DMS 273 (cell line): ENCODE measurements at regions not wholly inside any gene's neighbourhood (a gene's known extent, or its start where the extent isn't known, plus 50 kb on each side); places are given as distances from the start of the nearest gene placed in this dataset.
"Not testable (repeated sequence)": the region's sequence is repeated elsewhere in the genome, so short reads cannot be mapped to it uniquely, and the experiment has no call there.

Source experiments
- DNase-seq: peaks from one replicate; lab custom pipeline; 2025; ENCODE audit not compliant: unreplicated experiment; lab: John Stamatoyannopoulos, UW

DNA sequence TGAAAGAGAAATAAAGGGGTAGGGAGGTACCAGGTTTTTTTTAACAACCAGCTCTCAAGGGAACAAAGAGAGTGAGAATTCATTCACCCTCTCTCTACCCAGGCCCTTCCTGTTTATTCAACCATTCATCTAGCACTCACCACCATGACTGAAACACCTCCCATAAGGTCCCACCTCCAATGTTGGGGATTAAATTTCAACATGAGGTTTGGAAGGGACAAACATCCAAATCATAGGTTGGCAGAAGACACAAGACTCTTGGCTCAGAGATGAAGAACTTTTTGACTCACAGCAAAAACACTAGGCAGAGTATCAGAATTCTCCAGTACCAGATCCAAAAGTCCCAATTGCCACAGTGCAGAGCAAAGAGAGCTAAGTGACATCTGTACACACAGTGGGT is 186.3 kb downstream of the EDN1 start:
- DNase-seq: no peak

DNA sequence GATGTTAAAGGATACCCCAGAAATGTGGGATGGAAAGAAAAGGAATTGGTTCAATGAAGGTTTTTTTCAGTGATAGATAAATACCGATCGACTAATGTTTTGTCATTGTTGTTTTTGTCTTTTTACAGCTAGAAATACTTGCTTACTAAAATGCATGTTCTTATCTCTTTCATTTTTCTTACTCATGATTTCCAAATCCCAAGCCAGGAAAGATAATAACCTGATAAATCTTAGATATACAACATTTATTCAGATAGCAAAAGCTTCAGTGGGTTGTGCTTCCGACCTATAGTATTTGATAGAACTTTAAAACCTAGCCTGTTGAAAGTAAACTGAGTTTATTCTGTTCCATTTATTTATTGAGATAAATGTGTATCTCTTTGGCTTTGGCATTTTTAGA is 187.5 kb downstream of the EDN1 start:
- no peak for DNase-seq

DNA sequence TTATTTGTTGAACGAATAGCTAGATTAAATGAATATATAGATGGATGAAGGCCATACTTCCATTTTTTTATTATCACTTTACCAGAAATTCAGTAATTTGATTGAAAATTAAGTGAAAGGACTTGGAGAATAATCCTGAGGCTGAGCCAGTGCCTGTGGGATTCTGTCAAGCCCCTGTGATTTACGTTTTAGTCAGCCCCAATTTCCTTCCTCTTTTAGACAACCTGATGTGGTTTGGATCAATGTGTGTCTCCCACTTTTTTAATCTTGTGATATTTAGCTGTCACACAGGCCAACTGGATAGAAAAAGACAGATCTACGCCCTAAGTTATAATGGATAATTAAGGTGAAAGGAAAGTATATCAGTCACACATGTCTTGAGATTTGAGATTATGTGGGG is 188.8 kb downstream of the EDN1 start:
- no peak for DNase-seq

DNA sequence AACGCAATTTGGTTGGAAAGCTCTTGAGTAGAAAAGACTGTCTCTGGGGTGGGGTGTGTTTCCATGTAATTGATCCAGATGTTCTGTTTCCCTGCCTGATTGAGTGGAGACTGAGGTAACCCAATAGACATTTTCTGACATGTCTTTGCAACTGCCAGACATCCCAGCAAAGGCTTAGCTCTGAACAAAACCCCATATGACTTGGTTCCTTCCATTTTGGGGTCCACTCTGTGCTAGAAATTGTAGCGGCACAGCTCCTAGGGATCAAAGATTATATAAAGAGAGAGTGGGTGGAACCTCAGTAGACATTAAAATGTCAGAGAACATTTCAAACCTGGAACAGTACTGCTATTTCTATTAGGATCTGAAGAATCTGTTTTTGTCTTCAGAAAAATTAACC is 189.3 kb downstream of the EDN1 start:
- DNase-seq: no peak

DNA sequence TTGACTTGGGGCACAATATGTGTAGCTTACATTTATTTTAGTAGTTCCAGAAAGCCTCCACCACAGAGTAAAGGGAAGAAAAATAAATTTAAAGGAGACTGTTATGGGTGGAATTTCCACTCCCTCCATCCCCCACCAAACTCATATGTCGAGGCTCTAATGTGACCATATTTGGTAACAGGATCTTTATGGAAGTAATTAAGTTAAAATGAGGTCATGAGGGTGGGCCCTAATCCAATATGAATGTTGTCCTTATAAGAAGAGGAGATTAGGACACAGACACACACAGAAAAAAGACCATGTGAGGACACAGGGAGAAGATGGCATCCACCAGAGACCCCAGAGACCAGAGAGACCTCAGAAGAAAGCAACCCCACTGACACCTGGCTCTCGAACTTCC is 189.7 kb downstream of the EDN1 start:
- no peak for DNase-seq

DNA sequence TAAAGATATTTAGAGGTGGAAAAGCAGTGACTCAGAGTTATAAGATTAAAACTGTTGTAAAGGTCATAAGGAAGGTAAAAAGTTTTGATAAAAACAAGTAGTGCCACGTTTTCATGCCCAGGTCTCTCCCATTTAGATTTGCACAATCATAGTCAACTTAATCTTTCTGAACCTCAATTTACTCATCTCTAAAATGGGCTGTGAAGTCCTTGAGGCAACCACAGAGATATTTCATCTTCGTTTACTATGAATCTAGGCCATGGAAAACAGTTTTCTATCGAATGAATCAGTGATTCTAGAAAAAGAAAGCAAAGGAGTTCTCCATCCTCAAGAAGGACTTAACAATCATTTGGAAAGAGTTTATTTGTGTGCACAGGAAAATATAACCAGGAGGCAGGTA is 190.2 kb downstream of the EDN1 start:
- DNase-seq: no peak

DNA sequence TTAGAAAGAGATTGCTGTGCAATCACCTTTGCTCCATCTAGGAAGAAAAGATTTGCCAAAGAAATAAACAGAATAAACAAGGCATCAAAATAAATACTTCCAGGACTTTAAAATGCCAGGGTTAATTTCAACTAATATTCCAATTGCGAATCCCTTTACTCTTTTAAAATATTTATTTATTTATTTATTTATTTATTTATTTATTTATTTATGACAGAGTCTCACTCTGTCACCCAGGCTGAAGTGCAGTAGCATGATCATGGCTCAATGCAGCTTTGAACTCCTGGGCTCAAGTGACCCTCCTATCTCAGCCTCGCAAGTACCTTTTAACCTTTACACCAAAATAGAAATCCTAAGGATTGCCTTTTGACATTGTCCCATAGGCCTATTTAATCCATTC is 191.1 kb downstream of the EDN1 start:
- DNase-seq: no peak

DNA sequence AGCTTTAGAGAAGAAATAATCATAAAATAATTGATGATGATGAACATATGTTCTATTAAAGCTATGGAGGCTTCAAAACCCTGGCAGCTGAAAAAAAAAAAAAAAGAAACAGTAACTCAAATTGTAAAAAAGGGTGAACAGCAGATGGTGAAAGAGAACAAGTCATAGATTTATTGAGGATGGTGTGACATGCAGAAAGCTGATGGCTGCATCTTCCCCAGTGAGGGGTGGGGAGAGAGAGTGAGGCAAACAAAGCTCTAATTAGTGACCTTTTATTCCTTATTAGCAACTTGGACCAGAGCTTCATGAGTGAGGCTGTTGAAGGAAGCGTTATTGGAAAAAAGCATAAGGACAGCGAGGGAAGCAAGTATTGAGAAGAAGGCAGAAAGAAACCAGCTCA is 191.7 kb downstream of the EDN1 start:
- no peak for DNase-seq

DNA sequence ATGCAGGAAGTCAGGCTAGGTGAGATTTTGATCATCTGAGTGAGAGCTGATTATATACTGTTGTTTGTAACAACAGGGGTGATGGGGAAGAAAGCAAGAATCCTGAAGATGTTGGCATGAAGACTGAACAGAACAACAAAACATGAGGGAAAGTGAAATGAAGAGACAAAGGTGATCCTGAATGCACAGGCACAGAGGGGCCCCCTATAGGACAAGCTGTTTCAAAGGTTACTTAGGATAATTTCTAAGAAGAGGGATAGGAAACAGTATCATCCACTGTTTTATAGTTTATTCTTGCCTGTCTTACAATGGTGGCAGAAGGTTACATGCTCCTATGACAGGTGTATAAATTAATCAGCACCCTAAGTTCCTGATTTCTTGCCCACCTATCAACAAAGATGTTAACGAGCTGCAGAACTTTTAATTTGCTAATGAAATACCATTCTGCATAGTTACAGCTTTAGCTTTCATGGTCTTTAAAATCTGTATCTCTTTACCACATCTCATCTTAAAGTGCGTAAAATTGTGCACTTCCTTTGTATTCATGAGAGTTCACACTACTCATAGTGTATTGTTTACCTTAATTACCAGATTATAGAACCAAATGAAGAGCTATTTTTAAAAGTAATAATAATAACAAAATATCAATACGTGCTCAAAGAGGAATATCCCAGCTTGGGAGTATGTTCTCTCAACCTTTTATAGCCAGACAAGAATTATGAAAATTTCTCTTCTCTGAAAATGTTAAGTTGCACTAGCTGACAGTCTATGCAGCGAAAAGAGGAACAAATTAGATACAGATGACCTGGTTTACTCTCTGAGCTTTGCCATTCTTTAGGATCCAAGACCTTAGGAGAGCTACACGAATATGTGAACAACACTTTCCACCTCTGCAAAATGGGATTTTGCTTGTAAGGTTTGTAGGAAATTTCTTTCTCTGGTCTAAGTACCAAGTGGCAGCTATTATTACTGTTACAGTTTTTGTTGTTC is 192.5 kb downstream of the EDN1 start:
- no peak for DNase-seq

DNA sequence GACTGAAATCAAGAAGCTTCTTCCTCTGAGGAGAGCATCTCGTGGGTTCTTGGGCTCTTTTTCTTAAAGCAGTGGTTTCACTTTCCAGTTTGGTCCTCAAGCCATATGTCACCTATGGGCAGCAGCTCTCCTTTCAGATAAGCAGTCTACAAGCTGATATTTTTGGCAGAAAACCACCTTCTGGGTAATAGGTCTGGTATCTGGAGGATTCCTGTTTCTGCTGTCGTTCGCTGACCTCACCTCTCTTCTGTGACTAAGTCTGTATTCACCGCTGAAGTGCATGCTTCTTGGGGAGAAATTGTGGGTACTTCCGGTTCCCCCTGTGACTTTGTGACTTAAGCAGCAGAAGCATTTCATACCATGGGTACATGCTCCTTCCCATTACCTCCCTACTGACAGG is 193.6 kb downstream of the EDN1 start:
- DNase-seq: no peak

DNA sequence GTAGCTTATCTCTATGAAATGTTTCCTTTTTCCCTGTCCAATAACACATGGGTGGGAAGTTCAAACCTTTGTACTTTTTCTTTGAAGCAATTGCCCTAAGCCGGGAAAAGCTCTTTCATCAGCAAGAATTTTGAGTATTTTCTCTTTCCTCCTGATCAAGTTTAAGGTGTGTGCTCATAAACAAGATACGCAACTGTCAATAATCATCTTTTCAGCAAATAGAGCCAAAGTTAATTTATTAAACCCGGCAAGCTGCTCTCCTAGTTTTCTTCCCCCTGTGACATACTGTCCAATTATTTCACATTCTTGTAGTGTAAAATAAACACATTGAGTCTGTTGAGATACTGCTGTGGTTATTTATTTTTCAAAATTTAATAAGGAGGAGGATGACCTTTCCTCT is 194.4 kb downstream of the EDN1 start:
- no peak for DNase-seq

DNA sequence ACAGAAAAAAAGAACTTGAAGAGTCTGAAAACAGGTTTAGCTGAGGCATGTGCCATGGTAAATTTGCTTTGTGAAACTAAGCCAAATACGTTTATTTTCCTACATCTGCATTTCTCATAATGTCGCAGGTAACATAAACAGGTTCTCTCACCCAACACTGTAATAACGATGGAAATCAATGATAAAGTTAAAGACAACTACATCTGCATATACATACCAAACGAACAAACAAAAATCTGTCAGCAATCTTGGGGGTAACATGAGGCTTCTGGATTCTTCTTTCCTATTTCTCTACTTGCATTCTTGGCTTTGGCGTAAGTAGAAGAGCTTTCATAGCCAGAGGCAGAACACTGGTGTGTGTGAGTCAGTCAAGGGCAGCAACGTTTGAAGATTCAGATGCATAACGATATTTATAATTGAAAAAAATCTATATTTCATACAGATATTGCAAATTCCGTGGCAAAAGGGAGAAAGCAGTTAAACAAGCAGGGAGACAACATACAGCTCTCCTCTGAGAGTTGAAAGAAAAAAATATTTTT is 195.1 kb downstream of the EDN1 start:
- no peak for DNase-seq

DNA sequence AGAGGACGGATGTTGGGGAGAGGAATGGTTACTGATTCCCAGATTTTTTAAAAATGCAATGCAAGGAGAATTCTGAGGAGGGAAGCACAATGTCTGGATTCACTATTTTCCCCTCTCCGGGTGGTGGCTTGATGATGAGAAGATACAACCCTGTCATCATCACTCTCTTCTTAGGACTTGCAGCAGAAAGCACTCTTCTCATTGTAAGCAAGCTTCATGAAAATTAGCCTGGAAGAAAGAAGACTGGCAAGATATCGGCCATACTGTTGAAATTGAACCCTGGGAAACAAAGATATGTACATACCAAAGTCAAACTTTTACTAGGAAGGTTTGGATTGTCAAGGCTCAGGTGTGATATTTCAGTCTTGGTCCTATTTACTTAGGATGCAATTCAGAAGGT is 195.7 kb downstream of the EDN1 start:
- no peak for DNase-seq

DNA sequence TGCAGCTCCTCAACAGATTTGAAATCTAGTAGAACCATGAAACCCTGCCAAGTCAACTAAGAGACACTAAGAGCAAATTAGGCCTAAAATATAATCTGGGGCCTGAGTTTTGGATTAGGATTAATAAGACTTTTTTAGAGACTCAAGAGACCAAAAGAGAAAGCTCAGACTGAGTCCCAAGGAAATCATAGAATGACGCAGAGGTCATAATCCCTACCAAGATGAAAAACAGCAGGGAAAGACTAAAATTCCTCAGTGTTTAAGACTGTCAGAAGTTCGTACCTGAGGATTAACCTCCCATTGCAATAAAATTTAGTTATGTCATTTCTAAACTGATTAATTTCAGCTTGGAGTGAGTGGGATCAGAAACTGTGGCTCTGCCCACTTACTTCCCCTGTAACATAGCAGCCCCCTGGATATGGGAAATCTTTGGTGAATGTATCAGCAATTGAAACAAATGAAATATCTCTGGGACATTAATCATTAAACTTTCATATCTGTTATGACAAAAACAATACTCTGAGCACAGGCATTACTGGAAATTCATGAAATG is 200.3 kb downstream of the EDN1 start:
- DNase-seq: no peak

DNA sequence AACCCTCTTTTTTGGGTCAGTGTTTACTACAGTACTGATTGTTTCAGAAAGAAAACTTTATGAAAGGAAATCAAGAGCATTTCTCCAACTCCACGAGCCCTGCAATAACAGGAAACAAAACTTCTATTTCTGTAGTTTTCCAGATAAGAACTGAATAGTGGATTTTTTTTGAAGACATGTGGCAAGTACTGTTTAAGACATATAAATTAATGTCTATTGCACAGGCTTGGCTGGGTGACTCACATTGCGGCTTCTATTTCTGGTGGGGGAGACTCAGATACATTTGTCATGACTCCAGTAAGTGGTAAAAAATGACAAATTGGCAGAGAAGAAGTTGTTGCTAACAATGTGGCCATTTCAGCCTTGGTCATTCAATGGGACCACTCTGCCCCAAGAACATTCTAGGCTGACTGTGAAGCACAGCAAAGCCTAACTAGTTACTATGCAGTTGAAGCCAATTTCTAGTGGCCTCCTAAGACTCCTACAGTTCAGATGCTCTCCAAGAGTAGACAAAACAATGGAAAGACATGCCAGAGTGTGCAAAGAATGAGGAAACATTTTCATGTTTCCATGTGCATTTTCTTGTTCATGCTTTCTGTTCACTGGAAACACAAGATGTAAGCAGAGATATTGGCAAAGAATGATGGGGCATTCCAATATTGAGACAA is 200.9 kb downstream of the EDN1 start:
- DNase-seq: no peak

DNA sequence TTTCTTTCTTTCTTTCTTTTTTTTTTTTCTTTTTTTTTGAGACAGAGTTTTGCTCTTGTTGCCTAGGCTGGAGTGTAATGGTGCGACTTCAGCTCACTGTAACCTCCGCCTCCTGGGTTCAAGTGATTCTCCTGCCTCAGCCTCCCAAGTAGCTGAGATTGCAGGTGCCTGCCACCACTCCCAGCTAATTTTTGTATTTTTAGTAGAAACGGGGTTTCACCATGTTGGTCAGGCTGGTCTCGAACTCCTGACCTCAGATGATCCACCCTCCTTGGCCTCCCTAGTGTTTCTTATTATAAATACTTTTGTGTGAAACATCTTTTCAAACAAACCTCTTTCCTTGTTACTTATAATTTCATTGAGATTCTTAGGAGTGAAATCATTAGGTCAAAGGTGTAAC is 202.8 kb downstream of the EDN1 start:
- DNase-seq: not testable (repeated sequence)

DNA sequence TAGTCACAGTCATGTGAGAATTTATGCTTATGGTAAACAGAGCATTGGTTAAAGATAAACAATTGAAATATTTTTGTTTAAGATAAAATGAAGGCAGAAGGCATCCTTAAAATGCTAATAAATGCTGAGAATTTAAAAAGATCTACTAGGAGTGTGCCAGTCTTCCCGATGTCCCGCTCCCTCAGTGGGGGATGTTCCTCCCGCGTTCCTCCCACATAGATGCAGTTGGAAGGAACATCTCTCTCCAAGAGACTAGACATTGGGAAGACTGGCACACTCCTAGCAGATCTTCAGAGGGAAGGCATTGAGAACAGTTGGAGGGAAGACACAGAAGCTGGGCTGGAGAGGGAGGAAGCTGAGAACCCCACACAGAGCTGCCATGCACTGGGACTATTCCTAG is 203.3 kb downstream of the EDN1 start:
- no peak for DNase-seq

DNA sequence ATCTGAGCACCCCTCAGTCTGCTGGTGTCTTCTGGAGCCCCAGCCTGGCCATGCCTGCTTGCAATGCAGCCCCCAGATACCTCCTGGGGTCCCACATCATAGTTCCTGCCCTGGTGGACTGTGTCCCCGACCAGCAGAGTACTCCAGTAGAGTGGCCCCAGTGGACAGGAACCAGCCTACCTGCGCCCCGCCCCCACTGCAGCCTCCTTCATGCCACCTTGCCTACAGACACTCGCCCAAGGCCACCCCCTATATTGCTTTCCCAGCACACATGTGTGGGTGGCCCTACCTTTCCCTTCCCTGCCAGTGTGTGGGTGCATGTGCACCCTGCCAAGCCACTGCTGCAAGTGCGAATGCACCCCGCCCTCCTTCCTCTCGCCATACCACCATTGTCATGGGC is 204.0 kb downstream of the EDN1 start:
- no peak for DNase-seq

DNA sequence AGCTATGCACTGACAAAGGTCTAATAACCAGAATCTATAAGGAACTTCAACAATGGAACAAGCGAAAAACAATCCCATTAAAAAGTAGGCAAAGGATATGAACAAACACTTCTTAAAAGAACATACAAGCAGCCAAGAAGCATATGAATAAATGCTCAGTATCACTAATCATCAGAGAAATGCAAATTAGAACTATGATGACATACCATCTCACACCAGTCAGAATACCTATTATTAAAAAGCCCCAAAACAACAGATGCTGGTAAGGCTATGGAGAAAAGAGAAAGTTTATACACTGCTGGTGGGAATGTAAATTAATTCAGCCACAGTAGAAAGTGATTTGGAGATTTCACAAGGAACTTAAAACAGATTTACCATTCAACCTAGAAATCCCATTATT is 211.8 kb downstream of the EDN1 start:
- DNase-seq: no peak

DNA sequence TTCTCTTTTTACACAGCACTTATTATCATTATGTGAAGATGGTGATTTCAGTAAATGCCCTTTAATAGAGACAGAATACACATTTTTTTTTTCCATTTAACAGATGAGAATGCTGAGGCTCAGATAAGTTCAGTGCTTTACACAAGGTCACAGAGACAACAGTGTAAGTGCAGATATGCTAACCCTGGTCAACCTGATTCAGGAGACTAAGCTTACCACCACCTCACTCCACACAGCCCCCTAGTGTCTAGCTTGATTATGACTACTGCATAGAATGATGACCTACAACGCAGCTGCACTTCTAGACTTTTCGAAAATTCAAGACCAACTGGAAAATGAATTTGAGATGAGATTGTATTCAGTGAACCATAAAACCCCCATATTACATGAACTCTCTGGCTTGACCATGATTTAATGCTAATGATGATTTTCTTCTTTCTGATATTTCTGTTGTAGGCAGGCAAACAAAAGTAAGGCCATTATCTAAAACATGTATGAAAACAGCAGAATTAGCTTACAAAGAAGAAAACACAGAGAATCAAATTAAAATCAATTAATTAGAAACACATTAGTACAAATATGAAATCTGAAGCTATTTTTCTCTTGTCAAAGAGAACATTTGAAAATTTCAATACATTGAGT is 212.1 kb upstream of the PHACTR1 start:
- peak; percentile 18 for DNase-seq

DNA sequence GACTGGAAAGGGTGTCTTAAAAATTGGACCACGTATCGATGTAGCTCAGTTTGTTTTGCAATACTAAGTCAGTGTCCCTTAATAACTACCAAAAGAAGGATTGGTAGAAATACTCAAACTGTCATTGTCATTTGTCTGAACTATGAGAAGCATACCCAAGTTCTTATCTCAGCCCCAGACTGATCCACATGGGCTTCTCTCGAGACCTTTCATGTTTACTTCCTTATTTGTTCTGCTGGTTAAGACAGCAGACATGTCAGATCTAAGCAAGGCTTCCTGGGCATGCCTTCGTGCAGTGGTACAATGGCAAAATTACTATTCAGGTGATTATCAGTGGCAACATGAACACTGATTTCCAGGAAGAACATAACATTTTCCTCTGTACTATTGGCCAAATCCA is 211.1 kb upstream of the PHACTR1 start:
- DNase-seq: no peak
